Glutamatergic neuron (in vitro differentiated cells): ENCODE measurements at regions not wholly inside any gene's neighbourhood (a gene's known extent, or its start where the extent isn't known, plus 50 kb on each side); places are given as distances from the start of the nearest gene placed in this dataset.

Experiments
- DNase-seq: peaks from one replicate; pipeline ENCODE4 v3.0.0; 2022
- H3K27ac Mint-ChIP-seq: one replicate; pipeline ENCODE4 v1.8.0; 2020; ENCODE audit warnings: mild to moderate bottlenecking, mixed read lengths, inconsistent platforms; ENCODE audit not compliant: unreplicated experiment
- H3K27me3 Mint-ChIP-seq: one replicate; pipeline ENCODE4 v1.8.0; 2020; ENCODE audit warnings: mild to moderate bottlenecking, moderate library complexity, mixed read lengths, inconsistent platforms; ENCODE audit not compliant: unreplicated experiment
- H3K36me3 Mint-ChIP-seq: one replicate; pipeline ENCODE4 v1.8.0; 2020; ENCODE audit warnings: mild to moderate bottlenecking, mixed read lengths, inconsistent platforms; ENCODE audit not compliant: unreplicated experiment
- H3K4me1 Mint-ChIP-seq: one replicate; pipeline ENCODE4 v1.8.0; 2020; ENCODE audit warnings: mild to moderate bottlenecking, low read depth, mixed read lengths, inconsistent platforms; ENCODE audit not compliant: unreplicated experiment
- H3K4me3 Mint-ChIP-seq: one replicate; pipeline ENCODE4 v1.8.0; 2020; ENCODE audit warnings: mild to moderate bottlenecking, mixed read lengths, inconsistent platforms; ENCODE audit not compliant: unreplicated experiment
- H3K9me3 Mint-ChIP-seq: one replicate; pipeline ENCODE4 v1.8.0; 2020; ENCODE audit warnings: mild to moderate bottlenecking, moderate library complexity, mixed read lengths, inconsistent platforms; ENCODE audit not compliant: unreplicated experiment
- CTCF ChIP-seq: fragments of 200-600 bp; sonication (generic); IDR thresholded peaks from one replicate; pipeline ENCODE4 v1.5.0; 2021; ENCODE audit not compliant: partially characterized antibody, unreplicated experiment

- H3K9me3 Mint-ChIP-seq = no peaks in the 10 kb centered on the region
- H3K36me3 Mint-ChIP-seq = no peaks in the 10 kb centered on the region
- peaks cover 5% of the 10 kb centered on the region for H3K4me1 Mint-ChIP-seq
- DNase-seq = no peak
- no peak overlapping the region for H3K27ac Mint-ChIP-seq
- no peak for TF ChIP-seq CTCF
- no peak overlapping the region for H3K4me3 Mint-ChIP-seq
- H3K27me3 Mint-ChIP-seq = no peaks in the 10 kb centered on the region
Measured at GRCh38 chr3:116974702-116975101, 265.1 kb downstream of the TUSC7 start.

- TF ChIP-seq CTCF = no peak
- H3K27ac Mint-ChIP-seq = no peak overlapping the region
- no peak for DNase-seq
- H3K27me3 Mint-ChIP-seq = no peaks in the 10 kb centered on the region
- H3K36me3 Mint-ChIP-seq = no peaks in the 10 kb centered on the region
- no peaks in the 10 kb centered on the region for H3K4me1 Mint-ChIP-seq
- no peaks in the 10 kb centered on the region for H3K9me3 Mint-ChIP-seq
- no peak overlapping the region for H3K4me3 Mint-ChIP-seq
Measured at GRCh38 chr3:116977441-116977840, 267.9 kb downstream of the TUSC7 start.

GRCh38 chr3:116980099-116980498 lies 270.5 kb downstream of the TUSC7 start:
- no peak for DNase-seq
- no peak for TF ChIP-seq CTCF
- Mint-ChIP-seq H3K27me3 (no peaks in the 10 kb centered on the region), H3K4me3 (no peak overlapping the region), H3K9me3 (no peaks in the 10 kb centered on the region), H3K27ac (no peak overlapping the region), H3K36me3 (no peaks in the 10 kb centered on the region), H3K4me1 (no peaks in the 10 kb centered on the region)

- H3K27me3 Mint-ChIP-seq = no peaks in the 10 kb centered on the region
- H3K4me1 Mint-ChIP-seq = no peaks in the 10 kb centered on the region
- peaks cover 5% of the 10 kb centered on the region for H3K36me3 Mint-ChIP-seq
Measured at GRCh38 chr3:116981089-116981488, 271.5 kb downstream of the TUSC7 start.

DNA sequence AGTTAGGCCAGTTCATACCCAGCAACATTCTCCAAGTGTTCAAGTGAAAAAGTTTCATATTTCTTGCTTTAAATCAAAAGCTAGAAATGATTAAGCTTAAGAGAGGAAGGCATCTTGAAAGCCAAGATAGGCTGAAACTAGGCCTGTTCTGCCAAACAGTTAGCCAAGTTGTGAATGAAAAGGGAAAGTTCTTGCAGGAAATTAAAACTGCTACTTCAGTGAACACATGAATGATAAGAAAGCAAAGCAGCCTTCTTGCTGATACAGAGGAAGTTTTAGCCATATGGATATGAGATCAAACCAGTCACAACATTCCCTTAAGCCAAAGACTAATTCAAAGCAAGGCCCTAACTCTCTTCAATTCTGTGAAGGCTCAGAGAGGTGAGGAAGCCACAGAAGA lies 274.7 kb downstream of the TUSC7 start:
- Mint-ChIP-seq H3K4me1 (no peaks in the 10 kb centered on the region), H3K27ac (no peak overlapping the region), H3K9me3 (no peaks in the 10 kb centered on the region), H3K4me3 (no peak overlapping the region), H3K36me3 (peaks cover 5% of the 10 kb centered on the region), H3K27me3 (no peaks in the 10 kb centered on the region)
- no peak for DNase-seq
- no peak for TF ChIP-seq CTCF

More at GRCh38 chr3:116981089-116981488, 271.5 kb downstream of the TUSC7 start:
- Mint-ChIP-seq H3K27ac (no peak overlapping the region), H3K9me3 (no peaks in the 10 kb centered on the region), H3K4me3 (no peak overlapping the region)
- TF ChIP-seq CTCF = no peak
- DNase-seq = no peak
